IMR-90 (cell line): ENCODE measurements at regions not wholly inside any gene's neighbourhood (a gene's known extent, or its start where the extent isn't known, plus 50 kb on each side); places are given as distances from the start of the nearest gene placed in this dataset.

Experiments
- FOS ChIP-seq: fragments of 150-350 bp; IDR thresholded peaks from 2 replicates; pipeline ENCODE4 v1.6.1; 2016; ENCODE audit warnings: low read depth, low read length
- MAFK ChIP-seq: IDR thresholded peaks from 2 replicates; pipeline ENCODE4 v1.6.1; 2012; ENCODE audit warnings: low read depth, low read length, improper control_type of control experiment
- POLR2A ChIP-seq: IDR thresholded peaks from 2 replicates; pipeline ENCODE4 v1.6.1; 2012; ENCODE audit warnings: mild to moderate bottlenecking, low read depth, low read length
- RAD21 ChIP-seq: IDR thresholded peaks from 2 replicates; pipeline ENCODE4 v1.6.1; 2012; ENCODE audit warnings: low read length, improper control_type of control experiment
- RFX5 ChIP-seq: IDR thresholded peaks from 2 replicates; pipeline ENCODE4 v1.8.0; 2012; ENCODE audit warnings: low read depth, mild to moderate bottlenecking, low read length, moderate library complexity
- TF ChIP-seq, protein P1 (sequence below): conservative IDR thresholded peaks from 2 replicates; pipeline ENCODE4 v1.5.1; 2012; ENCODE audit warnings: mild to moderate bottlenecking, low read depth, low read length, improper control_type of control experiment
- TF ChIP-seq, protein P2 (sequence below): fragments of 150-350 bp; IDR thresholded peaks from 2 replicates; pipeline ENCODE4 v1.6.1; 2017; ENCODE audit warnings: mild to moderate bottlenecking, antibody characterized with exemption, low read length, low read depth

DNA sequence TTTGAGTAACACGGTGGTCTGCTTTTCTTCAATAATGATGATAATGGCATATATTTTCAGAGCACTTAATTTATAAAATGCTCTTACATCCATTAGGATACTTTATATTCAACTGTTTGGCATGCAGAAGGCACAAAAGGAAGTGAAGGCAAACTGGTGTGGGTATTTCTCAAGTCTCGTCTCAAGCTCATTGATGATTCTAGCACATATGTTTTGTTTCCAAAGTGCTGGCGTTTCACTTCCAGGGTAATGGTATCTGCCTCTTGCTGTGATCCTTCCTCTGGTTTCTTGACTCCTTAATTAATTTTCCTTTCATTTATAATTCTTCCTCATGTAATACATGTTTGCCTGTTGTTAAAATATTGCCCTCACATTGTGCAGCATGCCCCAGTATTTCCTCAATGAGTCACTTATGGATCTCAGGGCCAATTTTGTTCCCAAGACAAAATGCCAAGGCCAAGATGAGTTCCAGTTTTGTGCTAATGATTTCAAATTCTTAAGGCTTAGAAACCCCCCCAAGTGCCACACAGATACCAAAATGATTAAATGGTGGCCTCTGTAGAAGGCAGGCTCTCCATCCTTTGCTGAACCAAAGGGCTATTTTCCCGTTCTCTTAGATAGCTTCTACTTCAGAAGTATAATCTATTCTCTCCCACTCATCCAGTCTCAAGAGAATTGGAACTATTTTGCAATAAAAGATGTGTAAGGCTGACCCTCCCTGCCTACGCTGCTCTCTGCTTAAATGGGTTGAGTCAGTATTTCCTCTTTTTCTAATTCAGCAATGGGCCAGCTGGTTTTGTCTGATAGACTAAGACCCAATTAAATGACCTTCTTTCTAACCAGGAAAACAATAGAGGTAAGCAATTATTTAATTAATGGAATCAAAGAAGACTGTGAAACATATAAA lies 171.2 kb downstream of the ZNF365 start:
- TF ChIP-seq, protein P1, sequence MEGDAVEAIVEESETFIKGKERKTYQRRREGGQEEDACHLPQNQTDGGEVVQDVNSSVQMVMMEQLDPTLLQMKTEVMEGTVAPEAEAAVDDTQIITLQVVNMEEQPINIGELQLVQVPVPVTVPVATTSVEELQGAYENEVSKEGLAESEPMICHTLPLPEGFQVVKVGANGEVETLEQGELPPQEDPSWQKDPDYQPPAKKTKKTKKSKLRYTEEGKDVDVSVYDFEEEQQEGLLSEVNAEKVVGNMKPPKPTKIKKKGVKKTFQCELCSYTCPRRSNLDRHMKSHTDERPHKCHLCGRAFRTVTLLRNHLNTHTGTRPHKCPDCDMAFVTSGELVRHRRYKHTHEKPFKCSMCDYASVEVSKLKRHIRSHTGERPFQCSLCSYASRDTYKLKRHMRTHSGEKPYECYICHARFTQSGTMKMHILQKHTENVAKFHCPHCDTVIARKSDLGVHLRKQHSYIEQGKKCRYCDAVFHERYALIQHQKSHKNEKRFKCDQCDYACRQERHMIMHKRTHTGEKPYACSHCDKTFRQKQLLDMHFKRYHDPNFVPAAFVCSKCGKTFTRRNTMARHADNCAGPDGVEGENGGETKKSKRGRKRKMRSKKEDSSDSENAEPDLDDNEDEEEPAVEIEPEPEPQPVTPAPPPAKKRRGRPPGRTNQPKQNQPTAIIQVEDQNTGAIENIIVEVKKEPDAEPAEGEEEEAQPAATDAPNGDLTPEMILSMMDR: no peak
- TF ChIP-seq RAD21: no peak
- TF ChIP-seq POLR2A: no peak
- TF ChIP-seq, protein P2, sequence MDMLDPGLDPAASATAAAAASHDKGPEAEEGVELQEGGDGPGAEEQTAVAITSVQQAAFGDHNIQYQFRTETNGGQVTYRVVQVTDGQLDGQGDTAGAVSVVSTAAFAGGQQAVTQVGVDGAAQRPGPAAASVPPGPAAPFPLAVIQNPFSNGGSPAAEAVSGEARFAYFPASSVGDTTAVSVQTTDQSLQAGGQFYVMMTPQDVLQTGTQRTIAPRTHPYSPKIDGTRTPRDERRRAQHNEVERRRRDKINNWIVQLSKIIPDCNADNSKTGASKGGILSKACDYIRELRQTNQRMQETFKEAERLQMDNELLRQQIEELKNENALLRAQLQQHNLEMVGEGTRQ: no peak
- no peak for TF ChIP-seq MAFK
- TF ChIP-seq RFX5: no peak
- no peak for TF ChIP-seq FOS
